HepG2 (cell line): ENCODE measurements at regions not wholly inside any gene's neighbourhood (a gene's known extent, or its start where the extent isn't known, plus 50 kb on each side); places are given as distances from the start of the nearest gene placed in this dataset.

ENCODE experiments used
- ATAC-seq: fragments of 200-7000 bp; cut with Tn5 transposase; 3 replicates; pipeline ENCODE4 v1.9.1; 2020; ENCODE audit warnings: mild to moderate bottlenecking, moderate library complexity
- BruUV-seq: library from RNA; stranded (reverse); fragments of 400-500 nt; replicated peaks from 2 replicates; lab custom pipeline; 2021; lab: Mats Ljungman, UMichigan
- CTCF ChIA-PET: fragments of 300-600 bp; formaldehyde crosslinking; extraction: SDS; loops from one replicate; lab custom pipeline; 2021; ENCODE audit warnings: low total read pairs, inconsistent platforms, low intra/inter-chr PET ratio; lab: Yijun Ruan, JAX
- POLR2A ChIA-PET: fragments of 350-600 bp; sonication (Branson Sonifier 250); formaldehyde crosslinking; loops from one replicate; lab custom pipeline; 2020; ENCODE audit warnings: antibody characterized with exemption, inconsistent platforms; lab: Yijun Ruan, JAX
- DNase-seq: peaks from one replicate; pipeline ENCODE4 v3.0.0-alpha.2; 2015; ENCODE audit warnings: low spot score
- FAIRE-seq: peaks from 3 replicates; lab custom pipeline; 2011; peaks lifted over from hg19 to GRCh38; lab: Jason Lieb, UNC
- H2AFZ ChIP-seq: one replicate; pipeline ENCODE4 v1.6.1; 2011; ENCODE audit warnings: low read length, inconsistent platforms
- H3K27ac ChIP-seq: fragments of 300-600 bp; 3 replicates; pipeline ENCODE4 v1.8.0; 2011; ENCODE audit warnings: mixed run types, mild to moderate bottlenecking, mixed read lengths, low read length, inconsistent platforms; ENCODE audit not compliant: insufficient read depth; ENCODE audit errors: extremely low read length
- H3K27me3 ChIP-seq, 2 experiments: fragments of 200-600 bp in 1 of 2; 2 replicates in 1 of 2; 3 replicates in 1 of 2; pipeline versions ENCODE4 v1.6.0 to v1.8.0; 2011; ENCODE audit warnings: low read length in 2 of 2, mild to moderate bottlenecking in 2 of 2, moderate library complexity in 2 of 2, inconsistent platforms in 1 of 2; ENCODE audit not compliant: insufficient read depth in 2 of 2, control insufficient read depth in 1 of 2
- H3K36me3 ChIP-seq, 2 experiments: fragments of 200-600 bp in 1 of 2; replicated peaks in 1 of 2; 2 replicates in 1 of 2; 3 replicates in 1 of 2; pipeline versions ENCODE4 v1.5.1 to v1.8.0; 2011; ENCODE audit warnings: low read length in 2 of 2, inconsistent platforms in 1 of 2; ENCODE audit not compliant: insufficient read depth in 2 of 2, control insufficient read depth in 1 of 2
- H3K4me1 ChIP-seq: 2 replicates; pipeline ENCODE4 v1.5.1; 2012; ENCODE audit warnings: low read length, inconsistent platforms; ENCODE audit not compliant: insufficient read depth
- H3K4me2 ChIP-seq: 2 replicates; pipeline ENCODE4 v1.6.0; 2011; ENCODE audit warnings: low read depth, low read length, inconsistent platforms
- H3K4me3 ChIP-seq, 3 experiments: fragments of 200-600 bp in 1 of 3; sonication (generic), shearing (Covaris generic) in 1 of 3; replicated peaks in 1 of 3; 2 replicates each; pipeline ENCODE4 v1.5.1; 2011 to 2016; ENCODE audit warnings: low read length in 3 of 3, inconsistent platforms in 2 of 3, low read depth in 2 of 3, mild to moderate bottlenecking in 2 of 3, control low read depth in 1 of 3, mixed read lengths in 1 of 3; ENCODE audit not compliant: insufficient read depth in 1 of 3
- H3K79me2 ChIP-seq: one replicate; pipeline ENCODE4 v1.6.1; 2011; ENCODE audit warnings: low read length, inconsistent platforms; ENCODE audit not compliant: insufficient read depth
- H3K9ac ChIP-seq: 2 replicates; pipeline ENCODE4 v1.6.0; 2011; ENCODE audit warnings: mild to moderate bottlenecking, low read depth, low read length, inconsistent platforms; ENCODE audit not compliant: insufficient read depth
- H3K9me3 ChIP-seq: 2 replicates; pipeline ENCODE4 v1.5.1; 2012; ENCODE audit warnings: mild to moderate bottlenecking, low read length
- H4K20me1 ChIP-seq: 2 replicates; pipeline ENCODE4 v1.6.0; 2011; ENCODE audit warnings: inconsistent platforms, mild to moderate bottlenecking, low read length, moderate library complexity; ENCODE audit not compliant: insufficient read depth
- ASH2L ChIP-seq: fragments of 300-600, 200-600 bp; sonication (generic); IDR thresholded peaks from 2 replicates; pipeline ENCODE4 v1.7.0; 2017; ENCODE audit warnings: low read depth, mild to moderate bottlenecking, moderate library complexity, mixed read lengths, low read length; ENCODE audit not compliant: insufficient read length
- CREM ChIP-seq, 2 experiments: sonication (generic) in 1 of 2; formaldehyde crosslinking in 1 of 2; IDR thresholded peaks; 2 replicates each; pipeline versions ENCODE4 v1.4.0 to v1.6.1; 2016 to 2020; ENCODE audit warnings: antibody characterized with exemption in 1 of 2, mild to moderate bottlenecking in 1 of 2, missing genetic modification reagents in 1 of 2
- MED1 ChIP-seq: sonication (generic); formaldehyde crosslinking; IDR thresholded peaks from 2 replicates; pipeline ENCODE4 v1.4.0; 2020; ENCODE audit warnings: missing genetic modification reagents
- NR3C1 ChIP-seq: sonication (generic); formaldehyde crosslinking; IDR thresholded peaks from 2 replicates; pipeline ENCODE4 v1.4.0; 2020; ENCODE audit warnings: missing genetic modification reagents
- RBM22 ChIP-seq: fragments of 200-400 bp; formaldehyde crosslinking; optimal IDR thresholded peaks from 2 replicates; pipeline ENCODE3; 2017; ENCODE audit warnings: mild to moderate bottlenecking, low read length, moderate library complexity
- SP5 ChIP-seq: IDR thresholded peaks from 2 replicates; pipeline ENCODE4 v1.6.1; 2016; ENCODE audit warnings: low read depth, borderline replicate concordance
- TP53 ChIP-seq: sonication (generic); formaldehyde crosslinking; conservative IDR thresholded peaks from 2 replicates; pipeline ENCODE4 v1.4.0; 2020; ENCODE audit warnings: missing genetic modification reagents
- ZNF136 ChIP-seq: sonication (generic); formaldehyde crosslinking; IDR thresholded peaks from 2 replicates; pipeline ENCODE4 v1.8.1; 2022; ENCODE audit warnings: low read depth, mild to moderate bottlenecking, moderate library complexity, missing genetic modification reagents
- ZNF7 ChIP-seq: IDR thresholded peaks from 2 replicates; pipeline ENCODE4 v1.6.1; 2016; ENCODE audit warnings: missing biosample characterization, missing genetic modification reagents
- ZSCAN21 ChIP-seq: sonication (generic); formaldehyde crosslinking; IDR thresholded peaks from 2 replicates; pipeline ENCODE4 v1.8.0; 2022; ENCODE audit warnings: mild to moderate bottlenecking, missing genetic modification reagents, moderate library complexity, borderline replicate concordance
- WGBS: methylation state at CpG from one replicate; pipeline ENCODE4 v1.1.6; 2017; ENCODE audit warnings: low lambda C conversion rate; 5-methylcytosine and 5-hydroxymethylcytosine counted together
- in situ Hi-C: cut with HindIII; loops from 2 replicates; pipeline ENCODE4 v1.10.0; 2017; ENCODE audit warnings: low pct_unique_long_range_greater_than_20kb; ENCODE audit not compliant: extremely low pct_ligation_motif_present
- intact Hi-C: fragments of 100-400 bp; cut with micrococcal nuclease; formaldehyde crosslinking; loops from one replicate; pipeline ENCODE4 v1.10.0; 2022; ENCODE audit not compliant: unreplicated experiment
- TF ChIP-seq, protein P1 (sequence below): IDR thresholded peaks from 2 replicates; pipeline ENCODE4 v1.6.1; 2012; ENCODE audit warnings: inconsistent platforms
- TF ChIP-seq, protein P2 (sequence below): conservative IDR thresholded peaks from 2 replicates; pipeline ENCODE4 v1.6.1; 2018; ENCODE audit warnings: missing genetic modification reagents
- TF ChIP-seq, protein P3 (sequence below): sonication (generic); formaldehyde crosslinking; IDR thresholded peaks from 2 replicates; pipeline ENCODE4 v1.4.0; 2020; ENCODE audit warnings: mild to moderate bottlenecking, low read depth, missing genetic modification reagents
- TF ChIP-seq, protein P4 (sequence below): sonication (generic); formaldehyde crosslinking; IDR thresholded peaks from 2 replicates; pipeline ENCODE4 v1.9.0; 2022; ENCODE audit warnings: missing genetic modification reagents, mild to moderate bottlenecking, borderline replicate concordance

DNA sequence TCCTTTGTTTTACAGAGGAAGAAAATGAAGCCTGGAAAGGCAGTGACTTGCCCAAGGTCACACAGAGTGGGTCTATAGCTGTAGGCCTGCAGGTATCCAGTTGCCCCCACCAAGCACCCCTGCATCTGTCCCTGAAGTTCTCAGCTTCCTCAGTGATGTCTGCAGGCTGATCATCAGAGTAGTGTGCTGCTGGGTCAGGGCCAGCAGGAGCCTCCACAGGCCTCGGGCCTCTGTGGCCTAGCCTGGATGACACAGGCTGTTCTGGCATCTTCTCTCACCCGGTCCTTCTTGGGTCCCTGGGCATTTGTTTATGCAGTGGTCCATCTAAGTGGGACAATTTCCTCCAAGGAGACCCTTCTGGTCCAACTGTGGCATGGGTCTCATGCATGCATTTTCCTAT lies 74.8 kb upstream of the E2F8 start:
- WGBS: 0% methylated on average over 1 of the region's 2 CpGs
- ChIA-PET POLR2A (no interaction called here), CTCF (no interaction called here)
- H3K27ac ChIP-seq: no peak overlapping the region
- FAIRE-seq (no peak), DNase-seq (no peak), ATAC-seq (no peak)
- no peaks in the 10 kb centered on the region for H3K4me1 ChIP-seq
- H3K27me3 ChIP-seq: peaks cover 2 to 19% of the 10 kb centered on the region in 2 experiments; a peak in 4 of 5 replicates
- no peaks in the 10 kb centered on the region for H4K20me1 ChIP-seq
- intact Hi-C loops: no loop called here
- no peak overlapping the region for H3K9ac ChIP-seq
- no peak overlapping the region for H2AFZ ChIP-seq
- H3K4me2 ChIP-seq: no peak overlapping the region
- in situ Hi-C loops: no loop called here
- H3K4me3 ChIP-seq: no peak overlapping the region
- no peak for TF ChIP-seq ASH2L
- no peak for TF ChIP-seq TP53 (CRISPR knock-in tag)
- TF ChIP-seq, protein P1, sequence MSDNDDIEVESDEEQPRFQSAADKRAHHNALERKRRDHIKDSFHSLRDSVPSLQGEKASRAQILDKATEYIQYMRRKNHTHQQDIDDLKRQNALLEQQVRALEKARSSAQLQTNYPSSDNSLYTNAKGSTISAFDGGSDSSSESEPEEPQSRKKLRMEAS: no peak
- no peak for TF ChIP-seq ZNF7 (CRISPR knock-in tag)
- no peak for TF ChIP-seq ZSCAN21 (CRISPR knock-in tag)
- TF ChIP-seq SP5 (CRISPR knock-in tag): no peak
- no peak for TF ChIP-seq CREM (IDR thresholded peaks at IDR 0.05)
- TF ChIP-seq CREM (CRISPR knock-in tag; IDR thresholded peaks at IDR 0.05): no peak
- TF ChIP-seq ZNF136 (CRISPR knock-in tag): no peak
- no peak for TF ChIP-seq RBM22
- H3K36me3 ChIP-seq: no peaks in the 10 kb centered on the region
- H3K79me2 ChIP-seq: no peaks in the 10 kb centered on the region
- H3K9me3 ChIP-seq: no peaks in the 10 kb centered on the region
- BruUV-seq: no TSS peak

GRCh38 chr11:19313140-19313539 lies 72.4 kb upstream of the E2F8 start:
- H3K9me3 ChIP-seq: no peaks in the 10 kb centered on the region
- in situ Hi-C loops: loop anchor here (5.0 kb wide), 1 partner anchor 244 kb away; no protein-coding TSS in a partner anchor
- ATAC-seq (no peak), DNase-seq (no peak), FAIRE-seq (no peak)
- 0% methylated on average over 1 of the region's 1 CpG for WGBS
- POLR2A ChIA-PET: no interaction called here
- no peaks in the 10 kb centered on the region for H3K36me3 ChIP-seq
- CTCF ChIA-PET: interaction anchor here (1.1 to 2.8 kb wide), 2 partner anchors 240 to 245 kb away, joined by 3 to 34 read pairs; no protein-coding TSS in a partner anchor
- intact Hi-C loops: loop anchor here (5.0 kb wide), 1 partner anchor 589 kb away; no protein-coding TSS in a partner anchor
- H3K4me2 ChIP-seq: no peak overlapping the region
- peaks cover 2 to 20% of the 10 kb centered on the region in 2 experiments; a peak in 3 of 5 replicates for H3K27me3 ChIP-seq
- no peaks in the 10 kb centered on the region for H3K4me1 ChIP-seq
- no peak overlapping the region for H3K4me3 ChIP-seq
- no peaks in the 10 kb centered on the region for H3K79me2 ChIP-seq
- H2AFZ ChIP-seq: no peak overlapping the region
- no TSS peak for BruUV-seq
- no peak overlapping the region for H3K27ac ChIP-seq
- no peaks in the 10 kb centered on the region for H4K20me1 ChIP-seq
- no peak overlapping the region for H3K9ac ChIP-seq
- TF ChIP-seq, protein P2, sequence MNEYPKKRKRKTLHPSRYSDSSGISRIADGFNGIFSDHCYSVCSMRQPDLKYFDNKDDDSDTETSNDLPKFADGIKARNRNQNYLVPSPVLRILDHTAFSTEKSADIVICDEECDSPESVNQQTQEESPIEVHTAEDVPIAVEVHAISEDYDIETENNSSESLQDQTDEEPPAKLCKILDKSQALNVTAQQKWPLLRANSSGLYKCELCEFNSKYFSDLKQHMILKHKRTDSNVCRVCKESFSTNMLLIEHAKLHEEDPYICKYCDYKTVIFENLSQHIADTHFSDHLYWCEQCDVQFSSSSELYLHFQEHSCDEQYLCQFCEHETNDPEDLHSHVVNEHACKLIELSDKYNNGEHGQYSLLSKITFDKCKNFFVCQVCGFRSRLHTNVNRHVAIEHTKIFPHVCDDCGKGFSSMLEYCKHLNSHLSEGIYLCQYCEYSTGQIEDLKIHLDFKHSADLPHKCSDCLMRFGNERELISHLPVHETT (CRISPR knock-in tag): no peak
- TF ChIP-seq NR3C1 (no peak), MED1 (no peak)
- TF ChIP-seq, protein P3, sequence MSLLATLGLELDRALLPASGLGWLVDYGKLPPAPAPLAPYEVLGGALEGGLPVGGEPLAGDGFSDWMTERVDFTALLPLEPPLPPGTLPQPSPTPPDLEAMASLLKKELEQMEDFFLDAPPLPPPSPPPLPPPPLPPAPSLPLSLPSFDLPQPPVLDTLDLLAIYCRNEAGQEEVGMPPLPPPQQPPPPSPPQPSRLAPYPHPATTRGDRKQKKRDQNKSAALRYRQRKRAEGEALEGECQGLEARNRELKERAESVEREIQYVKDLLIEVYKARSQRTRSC (CRISPR knock-in tag): no peak
- TF ChIP-seq, protein P4, sequence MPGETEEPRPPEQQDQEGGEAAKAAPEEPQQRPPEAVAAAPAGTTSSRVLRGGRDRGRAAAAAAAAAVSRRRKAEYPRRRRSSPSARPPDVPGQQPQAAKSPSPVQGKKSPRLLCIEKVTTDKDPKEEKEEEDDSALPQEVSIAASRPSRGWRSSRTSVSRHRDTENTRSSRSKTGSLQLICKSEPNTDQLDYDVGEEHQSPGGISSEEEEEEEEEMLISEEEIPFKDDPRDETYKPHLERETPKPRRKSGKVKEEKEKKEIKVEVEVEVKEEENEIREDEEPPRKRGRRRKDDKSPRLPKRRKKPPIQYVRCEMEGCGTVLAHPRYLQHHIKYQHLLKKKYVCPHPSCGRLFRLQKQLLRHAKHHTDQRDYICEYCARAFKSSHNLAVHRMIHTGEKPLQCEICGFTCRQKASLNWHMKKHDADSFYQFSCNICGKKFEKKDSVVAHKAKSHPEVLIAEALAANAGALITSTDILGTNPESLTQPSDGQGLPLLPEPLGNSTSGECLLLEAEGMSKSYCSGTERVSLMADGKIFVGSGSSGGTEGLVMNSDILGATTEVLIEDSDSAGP: no peak
